Right kidney (tissue), 1 donor: ENCODE measurements at regions not wholly inside any gene's neighbourhood (a gene's known extent, or its start where the extent isn't known, plus 50 kb on each side); places are given as distances from the start of the nearest gene placed in this dataset.

Experiments used
- DNase-seq: peaks from one replicate; pipeline ENCODE4 v3.0.0-alpha.2; 2016

- no peak for DNase-seq
Measured at GRCh38 chr14:65320661-65321308, 91.7 kb upstream of the FUT8 start.

- no peak for DNase-seq
Measured at GRCh38 chr14:65321370-65321875, 91.1 kb upstream of the FUT8 start.

GRCh38 chr14:65329481-65329880, 83.0 kb upstream of the FUT8 start:
- no peak for DNase-seq

GRCh38 chr14:65329911-65330310, 82.6 kb upstream of the FUT8 start:
- DNase-seq = no peak

GRCh38 chr14:65330416-65330815, 82.1 kb upstream of the FUT8 start:
- no peak for DNase-seq

- no peak for DNase-seq
Measured at GRCh38 chr14:65331652-65332051, 80.9 kb upstream of the FUT8 start.

- no peak for DNase-seq
Measured at GRCh38 chr14:65332141-65332871, 80.2 kb upstream of the FUT8 start.

- DNase-seq = no peak
Measured at GRCh38 chr14:65333943-65334687, 78.4 kb upstream of the FUT8 start.

- no peak for DNase-seq
Measured at GRCh38 chr14:65334765-65335410, 77.6 kb upstream of the FUT8 start.

GRCh38 chr14:65335411-65335947, 77.1 kb upstream of the FUT8 start:
- DNase-seq = no peak

GRCh38 chr14:65336191-65336591, 76.3 kb upstream of the FUT8 start:
- no peak for DNase-seq

GRCh38 chr14:65339866-65340265, 72.7 kb upstream of the FUT8 start:
- no peak for DNase-seq

- DNase-seq = no peak
Measured at GRCh38 chr14:65344011-65344410, 68.5 kb upstream of the FUT8 start.

- no peak for DNase-seq
Measured at GRCh38 chr14:65345266-65345665, 67.3 kb upstream of the FUT8 start.

GRCh38 chr14:65346474-65346873, 66.1 kb upstream of the FUT8 start:
- no peak for DNase-seq

GRCh38 chr14:65346895-65347294, 65.6 kb upstream of the FUT8 start:
- DNase-seq = no peak

- DNase-seq = no peak
Measured at GRCh38 chr14:65348137-65348536, 64.4 kb upstream of the FUT8 start.

- no peak for DNase-seq
Measured at GRCh38 chr14:65349100-65349499, 63.4 kb upstream of the FUT8 start.

GRCh38 chr14:65351493-65352194, 60.9 kb upstream of the FUT8 start:
- DNase-seq = no peak

- no peak for DNase-seq
Measured at GRCh38 chr14:65352964-65353530, 59.5 kb upstream of the FUT8 start.

- no peak for DNase-seq
Measured at GRCh38 chr14:65354131-65354530, 58.4 kb upstream of the FUT8 start.
